ENCODE measurements at regions not wholly inside any gene's neighbourhood (a gene's known extent, or its start where the extent isn't known, plus 50 kb on each side); places are given as distances from the start of the nearest gene placed in this dataset.

- no peak for DNase-seq (ENCODE audit: low read depth, low spot score)
Measured at GRCh38 chr1:29903548-29904166, 667.3 kb downstream of the PTPRU start.

- DNase-seq (ENCODE audit: low read depth, low spot score): no peak
Measured at GRCh38 chr1:29901624-29902325, 665.5 kb downstream of the PTPRU start.

- DNase-seq (ENCODE audit: low read depth, low spot score): no peak
Measured at GRCh38 chr1:29900712-29901111, 664.4 kb downstream of the PTPRU start.

- no peak for DNase-seq (ENCODE audit: low read depth, low spot score)
Measured at GRCh38 chr1:29900104-29900679, 663.9 kb downstream of the PTPRU start.

- no peak for DNase-seq (ENCODE audit: low read depth, low spot score)
Measured at GRCh38 chr1:29896791-29897714, 660.7 kb downstream of the PTPRU start.

GRCh38 chr1:29896300-29896699 lies 660.0 kb downstream of the PTPRU start:
- no peak for DNase-seq (ENCODE audit: low read depth, low spot score)

GRCh38 chr1:29895201-29895600 lies 658.9 kb downstream of the PTPRU start:
- DNase-seq (ENCODE audit: low read depth, low spot score): no peak

- DNase-seq (ENCODE audit: low read depth, low spot score): no peak
Measured at GRCh38 chr1:29894311-29894710, 658.0 kb downstream of the PTPRU start.

- no peak for DNase-seq (ENCODE audit: low read depth, low spot score)
Measured at GRCh38 chr1:29893806-29894205, 657.5 kb downstream of the PTPRU start.

GRCh38 chr1:29893046-29893723 lies 656.9 kb downstream of the PTPRU start:
- no peak for DNase-seq (ENCODE audit: low read depth, low spot score)

GRCh38 chr1:29892247-29892646 lies 655.9 kb downstream of the PTPRU start:
- DNase-seq (ENCODE audit: low read depth, low spot score): no peak

- DNase-seq (ENCODE audit: low read depth, low spot score): no peak
Measured at GRCh38 chr1:29890201-29890959, 654.1 kb downstream of the PTPRU start.

GRCh38 chr1:29889776-29890175 lies 653.5 kb downstream of the PTPRU start:
- no peak for DNase-seq (ENCODE audit: low read depth, low spot score)

GRCh38 chr1:29884740-29885139 lies 648.4 kb downstream of the PTPRU start:
- DNase-seq (ENCODE audit: low read depth, low spot score): no peak

GRCh38 chr1:29883986-29884385 lies 647.7 kb downstream of the PTPRU start:
- DNase-seq (ENCODE audit: low read depth, low spot score): no peak

- DNase-seq (ENCODE audit: low read depth, low spot score): no peak
Measured at GRCh38 chr1:29883411-29883832, 647.1 kb downstream of the PTPRU start.

GRCh38 chr1:29880556-29880955 lies 644.2 kb downstream of the PTPRU start:
- DNase-seq (ENCODE audit: low read depth, low spot score): no peak

GRCh38 chr1:29879217-29879616 lies 642.9 kb downstream of the PTPRU start:
- DNase-seq (ENCODE audit: low read depth, low spot score): no peak

GRCh38 chr1:29878501-29878900 lies 642.2 kb downstream of the PTPRU start:
- DNase-seq (ENCODE audit: low read depth, low spot score): no peak

GRCh38 chr1:29876902-29877301 lies 640.6 kb downstream of the PTPRU start:
- DNase-seq (ENCODE audit: low read depth, low spot score): no peak

GRCh38 chr1:29876441-29876840 lies 640.1 kb downstream of the PTPRU start:
- no peak for DNase-seq (ENCODE audit: low read depth, low spot score)

All from astrocyte of the hippocampus (primary cell).